GM18499 (cell line): ENCODE measurements at regions not wholly inside any gene's neighbourhood (a gene's known extent, or its start where the extent isn't known, plus 50 kb on each side); places are given as distances from the start of the nearest gene placed in this dataset.
"Not testable (repeated sequence)": the region's sequence is repeated elsewhere in the genome, so short reads cannot be mapped to it uniquely, and the experiment has no call there.

Experiments used
- ATAC-seq: cut with Tn5 transposase; IDR thresholded peaks from one replicate; pipeline ENCODE4 v1.9.1; 2021; ENCODE audit warnings: moderate number of reproducible peaks; ENCODE audit not compliant: insufficient read depth, unreplicated experiment

GRCh38 chr4:163077680-163078079 is 89.0 kb downstream of the NAF1 start:
- no peak for ATAC-seq

- ATAC-seq = no peak
Observed at GRCh38 chr4:163072222-163072621, 94.5 kb downstream of the NAF1 start.

- ATAC-seq = no peak
Observed at GRCh38 chr4:163071308-163071707, 95.4 kb downstream of the NAF1 start.

- no peak for ATAC-seq
Observed at GRCh38 chr4:163070023-163070422, 96.7 kb downstream of the NAF1 start.

- ATAC-seq = no peak
Observed at GRCh38 chr4:163063891-163064290, 102.8 kb downstream of the NAF1 start.

- ATAC-seq = peak; percentile 86
Observed at GRCh38 chr4:163048447-163048846, 118.2 kb downstream of the NAF1 start.

- no peak for ATAC-seq
Observed at GRCh38 chr4:163042306-163042705, 124.4 kb downstream of the NAF1 start.

GRCh38 chr4:163017135-163017534 is 149.6 kb downstream of the NAF1 start:
- no peak for ATAC-seq

GRCh38 chr4:163012816-163013215 is 153.9 kb downstream of the NAF1 start:
- no peak for ATAC-seq

- ATAC-seq = no peak
Observed at GRCh38 chr4:163003979-163004378, 162.7 kb downstream of the NAF1 start.

- ATAC-seq = no peak
Observed at GRCh38 chr4:162988530-162988929, 178.2 kb downstream of the NAF1 start.

GRCh38 chr4:162985131-162985530 is 181.6 kb downstream of the NAF1 start:
- ATAC-seq = no peak

- ATAC-seq = no peak
Observed at GRCh38 chr4:162984621-162985020, 182.1 kb downstream of the NAF1 start.

- no peak for ATAC-seq
Observed at GRCh38 chr4:162981823-162982222, 184.9 kb downstream of the NAF1 start.

GRCh38 chr4:162978398-162978797 is 188.3 kb downstream of the NAF1 start:
- no peak for ATAC-seq

- no peak for ATAC-seq
Observed at GRCh38 chr4:162977788-162978187, 188.9 kb downstream of the NAF1 start.

- ATAC-seq = no peak
Observed at GRCh38 chr4:162972661-162973330, 193.9 kb downstream of the NAF1 start.

- no peak for ATAC-seq
Observed at GRCh38 chr4:162969194-162969593, 197.5 kb downstream of the NAF1 start.

- not testable (repeated sequence) for ATAC-seq
Observed at GRCh38 chr4:162965978-162966377, 200.7 kb downstream of the NAF1 start.

GRCh38 chr4:162959046-162959445 is 207.6 kb downstream of the NAF1 start:
- no peak for ATAC-seq

- ATAC-seq = no peak
Observed at GRCh38 chr4:162957521-162958143, 209.1 kb downstream of the NAF1 start.

- ATAC-seq = no peak
Observed at GRCh38 chr4:162954976-162955375, 211.7 kb downstream of the NAF1 start.
